ENCODE measurements at regions not wholly inside any gene's neighbourhood (a gene's known extent, or its start where the extent isn't known, plus 50 kb on each side); places are given as distances from the start of the nearest gene placed in this dataset.
"Not testable (repeated sequence)": the region's sequence is repeated elsewhere in the genome, so short reads cannot be mapped to it uniquely, and the experiment has no call there.

GRCh38 chr6:164749221-164750064 is 560.0 kb downstream of the C6orf118 start:
- peak in 3 of 4 donors; percentile 5 to 16 (median 8) for DNase-seq (ENCODE audit: low read depth in 4 of 4, low spot score in 3 of 4)

- DNase-seq (ENCODE audit: low read depth in 4 of 4, low spot score in 3 of 4) = no peak
These were observed 565.1 kb downstream of the C6orf118 start for GRCh38 chr6:164744301-164744700.

- DNase-seq (ENCODE audit: low read depth in 4 of 4, low spot score in 3 of 4) = no peak
These were observed 567.4 kb downstream of the C6orf118 start for GRCh38 chr6:164741938-164742451.

- DNase-seq (ENCODE audit: low read depth in 4 of 4, low spot score in 3 of 4) = not testable (repeated sequence)
These were observed 573.3 kb downstream of the C6orf118 start for GRCh38 chr6:164736090-164736489.

GRCh38 chr6:164731539-164731938 is 577.9 kb downstream of the C6orf118 start:
- DNase-seq (ENCODE audit: low read depth in 4 of 4, low spot score in 3 of 4) = no peak

- DNase-seq (ENCODE audit: low read depth in 4 of 4, low spot score in 3 of 4) = no peak
These were observed 587.9 kb downstream of the C6orf118 start for GRCh38 chr6:164721460-164721859.

- no peak for DNase-seq (ENCODE audit: low read depth in 4 of 4, low spot score in 3 of 4)
These were observed 608.9 kb downstream of the C6orf118 start for GRCh38 chr6:164700497-164700896.

- DNase-seq (ENCODE audit: low read depth in 4 of 4, low spot score in 3 of 4) = no peak
These were observed 613.5 kb downstream of the C6orf118 start for GRCh38 chr6:164695896-164696295.

GRCh38 chr6:164694386-164694785 is 615.0 kb downstream of the C6orf118 start:
- DNase-seq (ENCODE audit: low read depth in 4 of 4, low spot score in 3 of 4) = no peak

- DNase-seq (ENCODE audit: low read depth in 4 of 4, low spot score in 3 of 4) = no peak
These were observed 615.5 kb downstream of the C6orf118 start for GRCh38 chr6:164693944-164694343.

- DNase-seq (ENCODE audit: low read depth in 4 of 4, low spot score in 3 of 4) = no peak
These were observed 616.5 kb downstream of the C6orf118 start for GRCh38 chr6:164692772-164693510.

- no peak for DNase-seq (ENCODE audit: low read depth in 4 of 4, low spot score in 3 of 4)
These were observed 618.5 kb downstream of the C6orf118 start for GRCh38 chr6:164690702-164691500.

GRCh38 chr6:164690241-164690640 is 619.2 kb downstream of the C6orf118 start:
- no peak for DNase-seq (ENCODE audit: low read depth in 4 of 4, low spot score in 3 of 4)

- DNase-seq (ENCODE audit: low read depth in 4 of 4, low spot score in 3 of 4) = no peak
These were observed 644.1 kb downstream of the C6orf118 start for GRCh38 chr6:164665328-164665727.

- no peak for DNase-seq (ENCODE audit: low read depth in 4 of 4, low spot score in 3 of 4)
These were observed 645.8 kb downstream of the C6orf118 start for GRCh38 chr6:164663634-164664033.

GRCh38 chr6:164661716-164662115 is 647.7 kb downstream of the C6orf118 start:
- no peak for DNase-seq (ENCODE audit: low read depth in 4 of 4, low spot score in 3 of 4)

GRCh38 chr6:164660781-164661180 is 648.6 kb downstream of the C6orf118 start:
- no peak for DNase-seq (ENCODE audit: low read depth in 4 of 4, low spot score in 3 of 4)

GRCh38 chr6:164640956-164641355 is 668.4 kb downstream of the C6orf118 start:
- DNase-seq (ENCODE audit: low read depth in 4 of 4, low spot score in 3 of 4) = no peak

- DNase-seq (ENCODE audit: low read depth in 4 of 4, low spot score in 3 of 4) = no peak
These were observed 681.0 kb downstream of the C6orf118 start for GRCh38 chr6:164628302-164628931.

GRCh38 chr6:164616917-164617524 is 692.4 kb downstream of the C6orf118 start:
- no peak for DNase-seq (ENCODE audit: low read depth in 4 of 4, low spot score in 3 of 4)
